GM12874 (cell line): ENCODE measurements at regions not wholly inside any gene's neighbourhood (a gene's known extent, or its start where the extent isn't known, plus 50 kb on each side); places are given as distances from the start of the nearest gene placed in this dataset.

ENCODE experiments used
- CTCF ChIP-seq: IDR thresholded peaks from 2 replicates; pipeline ENCODE4 v1.5.1; 2011; ENCODE audit warnings: low read depth, mild to moderate bottlenecking, control low read depth, low read length, moderate library complexity; ENCODE audit not compliant: insufficient read depth

GRCh38 chr2:156818221-156818620, 382.0 kb downstream of the GPD2 start:
- TF ChIP-seq CTCF = no peak

- no peak for TF ChIP-seq CTCF
These were observed 382.8 kb downstream of the GPD2 start for GRCh38 chr2:156818944-156819343.

- no peak for TF ChIP-seq CTCF
These were observed 390.3 kb downstream of the GPD2 start for GRCh38 chr2:156826341-156826933.

GRCh38 chr2:156834431-156834830, 398.3 kb downstream of the GPD2 start:
- TF ChIP-seq CTCF = no peak

- no peak for TF ChIP-seq CTCF
These were observed 401.6 kb downstream of the GPD2 start for GRCh38 chr2:156837635-156838370.

GRCh38 chr2:156841321-156841720, 405.1 kb downstream of the GPD2 start:
- TF ChIP-seq CTCF = no peak

GRCh38 chr2:156845806-156846558, 409.8 kb downstream of the GPD2 start:
- no peak for TF ChIP-seq CTCF
